HG03103 (cell line): ENCODE measurements at regions not wholly inside any gene's neighbourhood (a gene's known extent, or its start where the extent isn't known, plus 50 kb on each side); places are given as distances from the start of the nearest gene placed in this dataset.

ENCODE experiments used
- ATAC-seq: cut with Tn5 transposase; IDR thresholded peaks from one replicate; pipeline ENCODE4 v1.9.1; 2021; ENCODE audit warnings: low read depth; ENCODE audit not compliant: unreplicated experiment

DNA sequence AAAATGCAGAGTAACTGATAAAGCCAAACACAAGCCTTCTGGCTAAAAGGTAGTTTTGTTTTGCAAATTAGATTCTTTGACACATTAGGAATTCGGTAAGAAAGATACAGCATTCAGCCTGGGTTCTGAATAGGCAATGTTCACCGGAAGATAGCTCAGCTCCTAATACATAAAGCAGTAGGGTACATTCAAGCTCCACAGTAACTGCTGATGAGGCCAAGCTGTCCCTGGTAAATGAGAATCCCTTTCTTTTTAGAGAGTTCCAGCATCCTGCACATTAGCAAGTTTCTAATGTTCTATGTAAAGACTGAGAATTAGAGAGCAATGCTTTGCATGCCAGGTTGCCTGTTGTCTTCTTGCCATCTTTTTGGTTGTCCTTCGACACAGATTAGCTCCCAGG is 316.3 kb upstream of the SLC14A2 start:
- ATAC-seq: no peak

DNA sequence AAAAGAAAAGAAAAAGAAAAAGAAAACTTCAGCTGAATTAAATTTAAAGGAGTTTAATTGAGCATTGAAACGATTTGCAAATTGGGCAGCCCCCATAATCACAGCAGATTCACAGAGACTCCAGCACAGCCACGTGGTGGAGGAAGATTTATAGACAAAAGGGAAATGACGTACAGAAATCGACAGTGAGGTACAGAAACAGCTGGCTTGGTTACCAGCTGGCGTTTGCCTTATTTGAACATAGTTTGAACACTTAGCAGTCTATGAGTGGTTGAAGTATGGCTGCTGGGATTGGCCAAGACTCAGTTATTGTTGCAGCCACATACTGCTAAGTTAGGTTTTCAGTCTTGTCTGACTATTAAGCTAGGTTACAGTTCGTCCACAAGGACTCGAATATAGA is 312.2 kb upstream of the SLC14A2 start:
- ATAC-seq: no peak

DNA sequence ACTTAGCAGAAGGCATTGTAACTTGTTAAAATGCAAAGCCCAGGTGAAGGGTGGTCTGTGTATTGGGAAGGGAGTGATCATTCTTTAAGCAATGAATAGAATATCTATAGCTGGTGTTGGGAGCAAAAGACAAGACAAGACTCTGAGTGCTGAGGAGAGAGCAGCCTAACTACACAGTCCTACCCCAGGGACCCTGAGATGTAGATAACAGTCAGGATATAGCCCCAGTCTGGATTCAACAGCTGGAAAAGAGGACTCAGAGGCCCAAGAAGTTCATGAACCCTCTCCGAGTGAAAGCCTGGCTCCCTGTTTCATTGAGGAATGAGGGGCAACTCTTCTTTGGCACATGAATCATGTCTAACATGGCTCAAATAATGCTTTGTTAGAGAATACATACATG is 310.7 kb upstream of the SLC14A2 start:
- no peak for ATAC-seq

DNA sequence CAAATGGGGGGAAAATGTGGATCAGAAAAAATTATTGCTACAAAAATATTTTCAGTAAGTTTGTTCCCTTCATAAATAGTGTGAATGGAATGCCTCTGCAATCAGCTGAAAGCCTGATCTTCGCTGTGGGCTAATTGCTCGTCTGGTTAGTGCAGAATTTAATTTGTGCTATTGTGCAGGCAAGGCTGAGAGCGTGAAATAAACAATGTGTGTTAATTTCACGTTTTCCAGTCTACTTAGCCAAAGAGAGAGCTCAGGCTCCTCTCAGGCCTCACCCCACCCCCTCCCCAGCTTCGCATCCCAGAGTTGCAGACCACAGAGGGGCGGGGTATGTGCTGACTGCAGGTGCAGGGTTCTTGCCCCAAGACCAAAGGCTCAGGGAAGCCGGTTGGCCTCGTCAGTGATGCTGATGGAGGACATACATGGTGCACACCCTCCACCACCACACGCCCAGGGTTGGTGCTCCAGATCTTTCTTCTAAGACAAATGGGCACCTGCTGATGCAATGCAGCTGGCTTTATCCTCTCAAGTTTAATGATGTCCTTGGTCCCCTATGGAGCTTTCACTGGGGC is 302.6 kb upstream of the SLC14A2 start:
- no peak for ATAC-seq

DNA sequence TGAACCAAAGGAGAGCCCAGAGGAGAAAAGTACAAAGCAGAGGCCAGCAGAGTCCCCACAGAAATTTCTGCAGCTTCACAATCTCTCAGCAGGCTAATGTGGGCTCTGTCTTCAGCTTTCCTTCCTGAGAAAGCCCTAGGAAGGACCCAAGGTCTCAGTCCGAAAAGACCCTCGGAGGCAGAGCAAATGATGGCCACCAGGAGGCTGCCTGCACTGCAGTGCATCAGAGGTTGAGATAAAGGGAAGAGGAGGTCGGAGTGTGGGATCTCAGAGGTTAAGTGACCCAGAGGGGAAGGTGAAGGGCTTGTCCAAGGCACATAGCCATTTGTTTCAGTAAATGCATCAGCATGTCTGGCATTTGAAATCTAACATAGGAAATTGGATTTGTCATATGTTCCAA is 299.1 kb upstream of the SLC14A2 start:
- ATAC-seq: no peak

DNA sequence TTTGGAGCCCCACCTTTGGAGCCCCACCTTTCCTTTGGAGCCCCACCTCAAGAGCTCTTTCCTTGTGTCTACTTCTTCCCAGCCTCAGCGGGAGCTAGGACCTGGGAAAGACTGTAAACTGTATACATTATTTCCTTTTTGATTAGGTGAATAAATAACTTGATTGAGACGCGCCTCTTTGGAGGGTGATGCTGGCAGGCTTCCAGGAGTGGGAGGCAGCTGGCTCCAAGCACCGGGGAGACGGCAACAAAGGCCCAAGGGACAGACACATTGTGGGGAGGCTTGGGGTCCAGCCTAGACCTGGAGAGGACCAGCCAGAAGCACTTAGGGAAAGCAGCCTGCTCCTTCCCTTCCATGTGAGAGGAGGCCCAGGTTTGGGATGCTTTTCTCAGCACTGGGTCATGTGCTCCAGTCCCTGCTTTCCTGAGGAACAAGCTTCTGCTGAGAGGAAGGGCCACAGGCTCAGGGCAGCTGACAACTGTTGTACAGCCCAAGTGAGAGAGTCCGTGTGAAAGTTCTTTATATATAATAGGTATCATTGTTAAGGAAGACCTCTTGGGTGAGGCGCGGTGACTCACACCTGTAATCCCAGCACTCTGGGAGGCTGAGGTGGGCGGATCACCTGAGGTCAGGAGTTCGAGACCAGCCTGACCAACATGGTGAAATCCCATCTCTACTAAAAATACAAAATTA is 297.2 kb upstream of the SLC14A2 start:
- ATAC-seq: no peak

DNA sequence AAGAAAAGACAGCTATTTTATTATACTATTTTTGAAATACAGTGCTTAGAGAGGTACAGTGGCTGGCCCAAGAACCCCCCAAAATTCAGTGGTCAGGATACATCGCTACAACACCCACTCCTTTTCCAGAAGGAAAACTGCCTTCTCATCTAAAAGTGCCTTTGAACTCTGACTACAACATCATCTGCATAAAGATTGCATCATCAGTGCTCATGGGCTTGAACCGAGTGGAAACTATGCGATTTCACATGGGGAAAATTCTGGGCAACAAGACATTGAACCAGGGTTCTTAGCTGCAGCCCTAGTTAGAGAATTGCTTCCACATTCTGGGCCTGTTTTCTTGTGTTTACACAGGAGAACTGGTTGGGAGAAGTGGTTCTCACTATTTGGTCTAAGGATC is 294.6 kb upstream of the SLC14A2 start:
- ATAC-seq: no peak

DNA sequence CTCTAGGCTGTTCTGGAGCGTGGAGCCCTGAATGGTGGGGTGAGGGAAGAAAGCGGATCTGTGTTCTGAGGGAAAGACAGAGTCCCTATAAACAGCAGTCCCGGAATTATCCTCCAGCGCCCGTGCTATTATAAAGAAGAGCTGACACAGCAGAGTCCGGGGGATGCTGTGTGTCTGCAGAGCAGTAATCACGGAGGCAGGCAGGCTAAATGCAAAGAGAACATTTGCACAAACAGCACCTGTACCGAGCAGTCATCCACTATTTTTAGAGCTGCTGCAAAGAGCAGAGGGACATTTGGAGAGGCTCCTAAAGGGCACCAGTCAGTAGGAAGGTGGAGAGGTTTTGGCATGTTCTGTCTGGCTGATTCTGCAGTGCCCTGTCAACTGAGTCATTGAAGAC is 293.8 kb upstream of the SLC14A2 start:
- ATAC-seq: no peak

DNA sequence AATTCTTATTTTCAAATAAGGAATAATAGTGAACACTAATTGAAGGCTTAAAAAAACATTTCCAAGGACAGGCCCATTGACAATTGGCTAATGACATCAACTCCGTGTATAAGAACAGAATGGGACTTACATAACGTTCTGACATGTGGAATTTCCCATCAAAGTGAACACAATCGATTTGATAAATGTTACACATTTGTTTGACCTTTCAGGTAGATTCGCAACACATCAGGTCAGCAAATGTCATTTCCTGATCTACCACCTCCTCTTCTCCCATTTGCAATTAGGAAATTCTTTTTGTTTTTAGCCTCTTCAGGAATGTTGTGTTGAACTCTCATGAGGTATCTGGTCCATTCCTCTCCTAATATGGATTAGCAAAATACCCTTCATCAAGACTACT is 292.9 kb upstream of the SLC14A2 start:
- ATAC-seq: no peak

DNA sequence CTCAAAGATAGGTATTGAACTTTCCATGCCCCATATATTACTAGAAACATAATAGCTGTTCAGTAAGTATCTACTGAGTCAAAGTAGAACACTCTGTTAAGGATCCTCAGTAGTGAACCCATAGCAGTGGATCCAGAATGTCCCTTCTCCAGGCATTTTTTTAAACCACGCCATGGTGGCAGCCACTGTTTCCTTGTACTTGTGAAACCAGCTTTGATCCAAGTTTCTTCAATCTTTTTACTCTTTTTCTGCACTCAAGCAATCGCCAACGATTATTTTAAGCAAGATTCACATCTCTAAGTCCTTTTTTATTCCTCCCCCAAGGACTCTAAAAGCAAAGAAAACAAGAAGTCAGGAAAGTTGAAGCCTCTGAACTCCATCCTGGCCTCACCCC is 291.2 kb upstream of the SLC14A2 start:
- ATAC-seq: no peak

DNA sequence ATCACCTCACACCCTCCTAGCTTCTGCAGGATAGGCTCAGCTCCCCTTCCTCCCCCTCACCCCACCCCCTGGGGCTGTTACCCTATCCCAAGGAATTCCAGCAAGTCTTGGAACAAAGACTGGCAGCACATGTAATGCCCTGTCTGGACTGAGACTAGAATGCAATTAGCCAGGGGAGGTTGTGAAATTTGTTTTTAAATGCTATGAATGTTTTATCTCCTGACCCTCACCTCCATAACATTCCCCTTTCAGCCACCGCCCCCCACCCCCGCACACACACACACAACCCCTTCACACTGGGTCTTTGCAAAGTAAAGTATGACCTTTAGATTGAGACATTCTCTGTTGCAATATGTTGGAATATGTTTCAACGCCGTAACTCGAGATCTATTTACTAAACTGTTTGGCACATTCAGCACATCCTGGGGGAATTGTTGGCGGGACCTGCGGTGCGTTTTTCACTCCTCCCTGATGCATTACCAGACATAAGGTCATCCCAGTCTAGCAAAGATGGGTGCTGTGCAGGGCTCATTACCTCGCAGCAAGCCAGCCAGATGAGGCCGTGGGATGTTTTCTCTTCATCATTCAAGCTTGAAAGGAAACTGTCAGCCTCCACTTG is 290.7 kb upstream of the SLC14A2 start:
- no peak for ATAC-seq

DNA sequence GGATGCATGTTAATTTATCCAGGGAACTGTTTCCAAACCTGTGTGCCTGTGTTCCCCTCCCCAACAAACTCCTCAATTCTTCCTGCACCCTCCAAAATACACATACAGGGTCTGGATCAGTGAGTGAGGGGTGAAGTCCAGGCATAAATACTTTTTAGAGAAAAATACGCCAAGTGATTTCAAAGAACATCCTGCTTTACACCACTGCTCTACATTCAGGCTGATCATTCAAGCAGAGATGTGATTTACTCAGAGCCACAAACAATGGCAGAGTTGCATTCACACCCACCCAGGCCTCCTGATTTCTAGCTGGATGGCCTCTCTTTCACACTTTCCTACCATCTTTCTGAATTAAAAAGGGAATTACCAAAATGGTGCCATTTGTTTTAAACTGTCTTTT is 289.5 kb upstream of the SLC14A2 start:
- no peak for ATAC-seq

DNA sequence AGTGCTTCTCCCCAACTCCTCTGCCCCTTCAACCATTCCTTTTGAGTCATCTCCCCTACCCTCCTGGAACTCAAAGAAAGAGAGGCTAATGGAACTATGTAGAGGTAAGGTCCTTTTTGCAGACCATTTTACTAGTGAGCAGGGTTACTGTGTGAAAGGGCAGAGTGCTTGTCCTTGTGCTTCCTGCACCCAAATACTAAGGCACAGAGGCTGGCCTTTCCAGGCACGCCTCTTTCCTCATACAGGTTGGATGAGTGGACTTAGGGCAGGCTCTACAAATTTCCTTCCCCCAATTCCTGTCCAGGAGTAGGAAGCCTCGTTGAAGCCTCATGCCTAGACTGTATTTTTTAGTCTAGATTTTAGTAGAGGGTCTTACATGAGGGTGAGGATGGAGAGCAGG is 288.8 kb upstream of the SLC14A2 start:
- no peak for ATAC-seq

DNA sequence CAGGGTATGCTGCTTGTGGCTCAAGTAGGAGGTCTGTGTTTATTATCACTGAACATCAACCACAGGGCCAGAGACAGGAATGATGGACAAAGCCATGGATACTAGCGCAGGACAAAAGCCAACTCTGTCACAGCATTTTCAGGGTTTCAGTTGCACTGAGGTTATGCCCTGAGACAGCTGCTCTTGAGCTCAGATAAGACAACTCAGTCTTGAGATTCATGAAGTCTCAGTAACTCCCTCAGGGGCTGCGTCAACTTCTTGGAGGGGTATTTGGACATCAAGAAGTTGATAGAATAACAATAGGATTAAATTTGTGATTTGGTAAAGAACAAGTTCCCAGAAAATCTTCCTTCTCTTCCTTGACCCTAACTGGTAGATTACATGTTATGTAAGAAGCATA is 287.0 kb upstream of the SLC14A2 start:
- no peak for ATAC-seq

DNA sequence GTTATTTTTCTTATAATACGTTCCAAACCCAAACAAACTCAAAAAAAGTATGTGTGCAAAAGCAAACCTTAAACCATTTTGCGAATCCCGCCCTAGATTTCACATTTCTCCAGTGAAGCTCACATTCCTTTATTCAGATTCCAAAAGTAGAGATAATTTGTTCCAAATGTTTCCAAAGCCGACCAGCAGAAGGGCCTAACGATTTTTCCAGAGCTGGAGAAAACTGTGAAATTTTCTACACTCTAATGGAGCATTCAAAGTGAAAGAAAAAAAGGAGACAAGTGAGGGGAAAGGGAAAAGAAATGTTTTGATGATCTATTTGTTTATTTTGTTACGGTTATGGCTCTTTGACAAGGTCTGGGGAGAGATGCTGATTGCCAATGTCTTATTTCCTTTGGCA is 286.5 kb upstream of the SLC14A2 start:
- ATAC-seq: no peak

DNA sequence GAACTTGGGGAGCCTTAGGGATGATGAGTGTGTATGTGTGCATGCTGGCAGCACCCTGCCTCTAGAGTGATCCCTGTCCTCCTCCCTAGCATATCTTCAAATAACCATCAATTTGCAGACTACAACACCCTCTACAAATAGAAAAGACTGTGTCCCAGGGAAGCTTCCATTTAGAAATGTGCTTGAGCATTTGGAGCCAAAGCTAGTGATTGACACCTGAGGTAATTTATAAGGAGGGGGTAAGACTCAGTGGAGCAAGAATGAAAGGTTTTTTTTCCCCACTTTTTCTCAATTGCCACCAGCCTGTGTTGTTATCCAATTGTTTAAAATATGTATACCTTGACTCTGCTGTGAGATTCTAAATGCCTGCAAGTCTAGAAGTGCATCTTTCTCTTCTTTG is 286.0 kb upstream of the SLC14A2 start:
- no peak for ATAC-seq

DNA sequence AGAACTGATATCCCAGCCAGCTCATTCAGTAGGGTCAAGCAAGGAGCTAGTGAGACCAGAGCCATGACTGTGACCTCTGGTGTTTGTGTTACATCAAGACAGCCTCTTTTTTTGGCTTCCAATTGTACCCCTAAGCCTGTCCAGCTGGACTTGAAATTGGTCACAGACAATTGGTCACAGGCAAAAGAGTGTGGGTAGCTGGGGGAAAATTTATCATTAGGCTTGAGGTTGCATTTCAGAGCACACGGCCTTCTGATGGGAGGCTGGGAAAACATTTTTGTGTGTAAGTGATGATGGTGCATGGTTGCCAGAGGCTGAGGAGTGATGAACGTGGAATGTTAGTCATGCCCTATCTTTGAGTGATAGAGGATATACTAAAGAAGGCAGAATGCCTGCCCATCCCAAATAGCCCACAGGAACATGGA is 285.1 kb upstream of the SLC14A2 start:
- no peak for ATAC-seq

DNA sequence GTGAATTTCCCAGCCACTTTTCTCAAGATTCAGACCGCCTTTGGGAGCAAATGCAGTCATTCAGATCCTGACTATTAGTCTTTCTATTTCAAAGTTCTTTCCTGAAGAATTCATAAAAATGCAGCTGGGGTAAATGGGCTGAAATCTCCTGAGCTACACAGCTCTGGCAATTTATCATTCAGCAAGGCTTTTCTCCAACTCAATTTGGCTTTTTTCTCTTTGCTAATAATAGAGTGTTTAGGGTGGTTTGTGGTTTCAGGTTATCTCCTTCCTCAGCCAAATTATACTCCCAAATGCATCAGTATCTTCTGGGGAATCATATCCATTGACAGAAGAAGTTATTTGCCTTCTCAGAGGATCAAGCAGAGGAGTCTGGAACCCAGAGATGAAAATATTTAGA is 282.4 kb upstream of the SLC14A2 start:
- ATAC-seq: no peak

DNA sequence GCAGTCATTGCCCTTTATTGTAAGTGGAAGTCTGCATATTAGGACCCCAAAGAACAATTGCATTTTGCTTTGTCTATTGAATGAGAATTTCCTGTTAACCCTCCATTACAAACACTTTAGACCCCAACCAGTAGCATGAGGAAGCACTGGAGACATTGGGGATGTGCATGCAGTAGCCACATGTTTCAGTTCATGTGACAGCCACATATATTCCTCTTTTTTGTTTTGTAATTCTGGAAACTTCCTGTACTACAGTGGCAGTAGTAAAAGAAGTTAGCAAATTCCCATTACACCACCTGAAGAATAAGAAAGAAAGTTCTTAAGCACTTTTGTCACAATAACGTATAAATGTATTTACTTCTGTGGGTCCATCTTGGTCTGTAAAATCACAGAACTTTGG is 281.1 kb upstream of the SLC14A2 start:
- no peak for ATAC-seq

DNA sequence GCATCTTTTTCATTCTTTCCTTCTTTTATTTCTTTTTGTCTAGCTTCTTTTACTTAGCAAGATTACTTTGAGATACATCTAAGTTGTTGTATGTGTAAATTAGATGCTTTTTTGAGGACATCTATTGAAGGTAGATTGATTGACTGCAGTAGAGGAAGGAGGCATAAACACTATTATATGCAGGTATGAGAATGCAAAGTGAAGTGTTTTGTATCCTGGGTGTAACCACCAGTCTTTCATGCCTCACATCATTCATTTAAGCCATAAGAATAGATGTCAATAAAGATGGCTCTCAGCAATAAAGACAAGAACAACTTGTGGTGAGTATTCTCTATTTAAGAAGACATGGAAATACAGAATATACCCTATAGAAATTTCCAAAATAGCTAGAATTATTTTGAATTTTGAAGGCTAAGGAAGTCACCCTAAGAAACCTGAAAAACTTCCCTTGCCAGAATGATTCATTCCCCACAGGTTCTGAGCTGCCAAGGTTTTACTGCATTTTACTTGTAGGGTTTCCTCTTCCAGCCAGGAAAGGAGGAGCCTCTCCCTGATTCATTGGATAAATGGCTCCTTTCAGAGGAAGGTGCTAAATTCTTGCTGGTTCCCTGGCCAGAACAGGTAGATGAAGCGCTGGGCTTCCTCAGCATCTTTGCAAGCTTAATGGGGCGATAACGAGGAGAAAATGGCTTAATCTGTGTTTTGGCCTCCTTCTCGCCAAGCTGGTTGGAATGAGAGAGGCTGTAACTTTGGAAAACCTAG is 279.8 kb upstream of the SLC14A2 start:
- no peak for ATAC-seq

DNA sequence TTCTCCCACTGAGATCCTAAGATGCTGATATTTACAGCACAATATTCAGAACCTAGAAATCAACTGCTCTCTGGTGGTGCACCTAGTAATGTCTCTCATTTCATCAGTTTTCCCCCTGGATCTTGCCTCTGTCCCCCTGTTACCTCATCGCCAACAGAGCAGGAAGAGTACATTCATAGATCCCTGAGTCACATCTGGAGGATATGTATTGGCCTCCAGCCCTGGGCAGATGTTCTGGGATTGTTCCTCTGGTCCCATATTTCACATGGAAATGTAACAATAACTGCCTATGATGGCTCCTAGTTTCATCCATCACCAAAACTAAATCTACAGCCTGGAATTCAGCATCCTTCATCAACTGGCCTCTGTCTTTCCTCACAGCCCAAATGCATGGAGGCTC is 278.8 kb upstream of the SLC14A2 start:
- no peak for ATAC-seq

DNA sequence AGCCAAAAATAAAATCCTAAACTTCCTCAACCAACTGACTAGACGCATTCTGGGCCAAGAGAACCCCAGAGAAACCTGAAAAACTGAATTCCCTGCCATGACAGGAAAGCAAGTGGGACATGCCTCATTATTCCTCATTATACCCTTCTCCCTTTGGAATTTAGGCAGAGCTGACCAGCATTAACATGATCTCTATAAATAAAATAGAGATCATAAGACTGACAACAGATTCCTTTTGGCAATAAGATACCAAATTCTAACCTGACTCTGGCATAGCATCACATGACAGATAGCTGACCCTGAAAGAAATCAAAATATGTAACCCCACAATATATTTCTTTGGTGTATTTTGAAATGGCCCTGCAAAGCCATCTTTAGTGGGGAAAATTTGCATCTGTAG is 277.8 kb upstream of the SLC14A2 start:
- no peak for ATAC-seq
